Thyroid gland (tissue), 4 donors: ENCODE measurements at regions not wholly inside any gene's neighbourhood (a gene's known extent, or its start where the extent isn't known, plus 50 kb on each side); places are given as distances from the start of the nearest gene placed in this dataset.

Experiments
- CTCF ChIP-seq, 6 experiments: fragments of 200-600 bp in 3 of 6; fragments of 450-650 bp in 3 of 6; sonication (generic) in 3 of 6; IDR thresholded peaks; one replicate each; pipeline ENCODE4 v1.5.1; 2016 to 2019; ENCODE audit warnings: antibody characterized with exemption in 6 of 6, mild to moderate bottlenecking in 2 of 6, inconsistent platforms in 1 of 6, moderate library complexity in 1 of 6
- POLR2A ChIP-seq, 2 donors: fragments of 450-650 bp; IDR thresholded peaks; one replicate each; pipeline ENCODE4 v1.6.1; 2017; ENCODE audit warnings: antibody characterized with exemption in 2 of 2, mild to moderate bottlenecking in 2 of 2, moderate library complexity in 1 of 2

GRCh38 chr1:166305371-166305770 lies 138.6 kb upstream of the FAM78B start:
- TF ChIP-seq CTCF (IDR thresholded peaks at IDR 0.05) (no peak), POLR2A (IDR thresholded peaks at IDR 0.05) (no peak)
